H1 (cell line): ENCODE measurements at regions not wholly inside any gene's neighbourhood (a gene's known extent, or its start where the extent isn't known, plus 50 kb on each side); places are given as distances from the start of the nearest gene placed in this dataset.

Experiments
- CTCF ChIA-PET: fragments of 300-600 bp; sonication (Branson Sonifier 250); formaldehyde crosslinking; loops from one replicate; lab custom pipeline; 2021; ENCODE audit not compliant: partially characterized antibody; lab: Charles Lee
- POLR2A ChIA-PET: fragments of 300-600 bp; sonication (Branson Sonifier 250); formaldehyde crosslinking; loops from one replicate; lab custom pipeline; 2021; ENCODE audit warnings: inconsistent platforms; ENCODE audit not compliant: partially characterized antibody; lab: Charles Lee
- DNase-seq, 2 experiments: peaks; one replicate each; pipeline versions ENCODE4 v3.0.0 to v3.0.0-alpha.2; 2010 to 2022; ENCODE audit warnings: low spot score in 2 of 2, low read depth in 1 of 2, mixed read lengths in 1 of 2
- FAIRE-seq: peaks from 2 replicates; lab custom pipeline; 2011; peaks lifted over from hg19 to GRCh38; lab: Jason Lieb, UNC
- H2AFZ ChIP-seq: 2 replicates; pipeline ENCODE4 v1.8.1; 2012; ENCODE audit warnings: low read length, inconsistent platforms
- H2AK5ac ChIP-seq: 2 replicates; pipeline ENCODE4 v1.6.1; 2013; ENCODE audit warnings: low read depth, low read length
- H2BK120ac ChIP-seq: replicated peaks from 2 replicates; pipeline ENCODE3; 2013; ENCODE audit warnings: low read depth, low read length, inconsistent platforms
- H2BK12ac ChIP-seq: 2 replicates; pipeline ENCODE4 v1.6.1; 2013; ENCODE audit warnings: low read depth, low read length
- H2BK15ac ChIP-seq: 2 replicates; pipeline ENCODE4 v1.6.1; 2013; ENCODE audit warnings: low read length
- H2BK20ac ChIP-seq: 2 replicates; pipeline ENCODE4 v1.6.1; 2013; ENCODE audit warnings: low read length
- H2BK5ac ChIP-seq: 2 replicates; pipeline ENCODE4 v1.6.1; 2013; ENCODE audit warnings: low read depth, low read length
- H3K14ac ChIP-seq: 2 replicates; pipeline ENCODE4 v1.6.1; 2013; ENCODE audit warnings: inconsistent platforms; ENCODE audit not compliant: insufficient read length
- H3K18ac ChIP-seq: 2 replicates; pipeline ENCODE4 v1.6.1; 2013; ENCODE audit warnings: low read length; ENCODE audit errors: extremely low read depth
- H3K23ac ChIP-seq: 2 replicates; pipeline ENCODE4 v1.6.1; 2013; ENCODE audit warnings: inconsistent platforms; ENCODE audit not compliant: insufficient read length
- H3K23me2 ChIP-seq: 2 replicates; pipeline ENCODE4 v1.6.1; 2013; ENCODE audit warnings: low read depth, low read length
- H3K27ac ChIP-seq: 2 replicates; pipeline ENCODE4 v1.6.1; 2011; ENCODE audit warnings: low read depth, low read length, inconsistent platforms
- H3K27me3 ChIP-seq, 4 experiments: replicated peaks in 1 of 4; 1 replicate in 1 of 4; 2 replicates in 3 of 4; pipeline versions ENCODE4 v1.6.1 to v1.8.1; 2011 to 2013; ENCODE audit warnings: low read length in 3 of 4, mild to moderate bottlenecking in 3 of 4, inconsistent platforms in 2 of 4, mixed read lengths in 2 of 4, moderate library complexity in 1 of 4; ENCODE audit not compliant: control insufficient read depth in 3 of 4, insufficient read depth in 3 of 4; ENCODE audit errors: extremely low read depth in 1 of 4
- H3K36me3 ChIP-seq, 4 experiments: 2 replicates each; pipeline versions ENCODE4 v1.6.1 to v1.8.1; 2011 to 2013; ENCODE audit warnings: mild to moderate bottlenecking in 4 of 4, low read length in 3 of 4, moderate library complexity in 2 of 4, control low read depth in 1 of 4, inconsistent platforms in 1 of 4; ENCODE audit not compliant: insufficient read depth in 4 of 4, control insufficient read depth in 2 of 4
- H3K4ac ChIP-seq: replicated peaks from 2 replicates; pipeline ENCODE3; 2013; ENCODE audit warnings: low read length, low read depth, mixed read lengths, inconsistent platforms; ENCODE audit not compliant: insufficient read length
- H3K4me1 ChIP-seq, 4 experiments: replicated peaks in 1 of 4; 1 replicate in 1 of 4; 2 replicates in 3 of 4; pipeline versions ENCODE4 v1.6.1 to v1.8.1; 2011 to 2013; ENCODE audit warnings: low read length in 3 of 4, inconsistent platforms in 2 of 4, mixed read lengths in 1 of 4; ENCODE audit not compliant: insufficient read depth in 4 of 4, control insufficient read depth in 3 of 4
- H3K4me2 ChIP-seq, 2 experiments: 2 replicates each; pipeline versions ENCODE4 v1.6.1 to v1.8.1; 2011 to 2013; ENCODE audit warnings: low read depth in 2 of 2, low read length in 2 of 2, control low read depth in 1 of 2, inconsistent platforms in 1 of 2, mild to moderate bottlenecking in 1 of 2; ENCODE audit not compliant: insufficient read depth in 1 of 2
- H3K4me3 ChIP-seq, 4 experiments: fragments of 200-600, 300-600 bp in 1 of 4; sonication (generic), shearing (Covaris generic), sonication (Bioruptor Twin) in 1 of 4; 2 replicates each; pipeline versions ENCODE4 v1.5.1 to v1.8.1; 2011 to 2016; ENCODE audit warnings: low read length in 4 of 4, low read depth in 3 of 4, control low read depth in 2 of 4, inconsistent platforms in 2 of 4, mild to moderate bottlenecking in 2 of 4, mixed read lengths in 1 of 4, moderate library complexity in 1 of 4; ENCODE audit not compliant: insufficient read depth in 2 of 4; ENCODE audit errors: extremely low read depth in 1 of 4
- H3K56ac ChIP-seq: replicated peaks from 2 replicates; pipeline ENCODE3; 2013; ENCODE audit warnings: low read depth, mild to moderate bottlenecking, mixed read lengths, low read length, inconsistent platforms; ENCODE audit not compliant: insufficient read length
- H3K79me1 ChIP-seq: 2 replicates; pipeline ENCODE4 v1.6.1; 2013; ENCODE audit warnings: low read depth, low read length, control low read depth
- H3K79me2 ChIP-seq, 2 experiments: 2 replicates each; pipeline versions ENCODE4 v1.6.1 to v1.8.1; 2012 to 2013; ENCODE audit warnings: low read length in 2 of 2, mild to moderate bottlenecking in 2 of 2, inconsistent platforms in 1 of 2; ENCODE audit not compliant: insufficient read depth in 2 of 2, control insufficient read depth in 1 of 2
- H3K9ac ChIP-seq, 4 experiments: replicated peaks in 1 of 4; 1 replicate in 1 of 4; 2 replicates in 3 of 4; pipeline versions ENCODE4 v1.6.1 to v1.8.1; 2011 to 2013; ENCODE audit warnings: low read depth in 3 of 4, low read length in 3 of 4, control low read depth in 2 of 4, mild to moderate bottlenecking in 2 of 4, moderate library complexity in 2 of 4, inconsistent platforms in 1 of 4; ENCODE audit errors: extremely low read depth in 1 of 4
- H3K9me3 ChIP-seq, 2 experiments: 2 replicates each; pipeline versions ENCODE4 v1.6.1 to v1.8.1; 2012 to 2013; ENCODE audit warnings: mild to moderate bottlenecking in 2 of 2, moderate library complexity in 2 of 2, control low read depth in 1 of 2, inconsistent platforms in 1 of 2, low read depth in 1 of 2, low read length in 1 of 2, mixed read lengths in 1 of 2; ENCODE audit not compliant: insufficient read depth in 2 of 2
- H4K20me1 ChIP-seq, 2 experiments: replicated peaks in 1 of 2; 2 replicates each; pipeline versions ENCODE3 to v1.8.1; 2011 to 2013; ENCODE audit warnings: inconsistent platforms in 2 of 2, low read length in 2 of 2, mild to moderate bottlenecking in 1 of 2; ENCODE audit not compliant: insufficient read depth in 2 of 2, control insufficient read depth in 1 of 2
- H4K5ac ChIP-seq: 2 replicates; pipeline ENCODE4 v1.6.1; 2013; ENCODE audit warnings: low read length, low read depth, mixed read lengths, inconsistent platforms; ENCODE audit not compliant: insufficient read length
- H4K8ac ChIP-seq: 2 replicates; pipeline ENCODE4 v1.8.0; 2013; ENCODE audit warnings: mild to moderate bottlenecking, moderate library complexity, low read length, inconsistent platforms; ENCODE audit not compliant: insufficient read depth; ENCODE audit errors: extremely low read depth
- H4K91ac ChIP-seq: replicated peaks from 2 replicates; pipeline ENCODE3; 2013; ENCODE audit warnings: low read length, mixed read lengths, inconsistent platforms; ENCODE audit not compliant: insufficient read length
- ASH2L ChIP-seq: fragments of 200-600, 300-600 bp; sonication (generic); IDR thresholded peaks from one replicate; pipeline ENCODE4 v1.7.1; 2017; ENCODE audit warnings: low read length
- CHD1 ChIP-seq: IDR thresholded peaks from 2 replicates; pipeline ENCODE4 v1.6.1; 2012; ENCODE audit warnings: low read depth, low read length, improper control_type of control experiment
- EZH2 ChIP-seq: fragments of 200-600 bp; sonication (generic); IDR thresholded peaks from 2 replicates; pipeline ENCODE4 v1.7.1; 2012; ENCODE audit warnings: low read depth, mild to moderate bottlenecking, moderate library complexity, low read length, inconsistent platforms; ENCODE audit not compliant: severe bottlenecking
- SAP30 ChIP-seq: fragments of 300-600 bp; sonication (generic); IDR thresholded peaks from 2 replicates; pipeline ENCODE4 v1.7.1; 2012; ENCODE audit warnings: low read length, moderate library complexity, mild to moderate bottlenecking, inconsistent platforms; ENCODE audit not compliant: insufficient read depth, insufficient replicate concordance
- TEAD4 ChIP-seq: IDR thresholded peaks from 2 replicates; pipeline ENCODE4 v1.6.1; 2012; ENCODE audit warnings: low read depth, low read length, inconsistent platforms, mixed read lengths
- WGBS, 2 experiments: shearing (Covaris generic) in 1 of 2; methylation state at CpG; one replicate each; pipeline versions ENCODE4 v1.1.6 to v1.1.7; 2013 to 2015; ENCODE audit warnings: low lambda C conversion rate in 2 of 2, mixed read lengths in 2 of 2, inconsistent platforms in 1 of 2, low coverage in 1 of 2, missing lambda C conversion rate in 1 of 2; ENCODE audit not compliant: insufficient replicate concordance in 2 of 2, insufficient coverage in 1 of 2, insufficient read length in 1 of 2; ENCODE audit errors: extremely low coverage in 1 of 2, missing lambda C conversion rate in 1 of 2; 5-methylcytosine and 5-hydroxymethylcytosine counted together
- TF ChIP-seq, protein P1 (sequence below): IDR thresholded peaks from 2 replicates; pipeline ENCODE4 v1.6.1; 2011; ENCODE audit warnings: low read length, improper control_type of control experiment
- TF ChIP-seq, protein P2 (sequence below), 3 experiments: IDR thresholded peaks; 1 replicate in 2 of 3; 2 replicates in 1 of 3; pipeline versions ENCODE4 v1.5.1 to v1.6.1; 2011; ENCODE audit warnings: low read length in 3 of 3, mild to moderate bottlenecking in 3 of 3, inconsistent platforms in 2 of 3, low read depth in 1 of 3, moderate library complexity in 1 of 3; ENCODE audit not compliant: insufficient read depth in 1 of 3; ENCODE audit errors: control extremely low read depth in 1 of 3

DNA sequence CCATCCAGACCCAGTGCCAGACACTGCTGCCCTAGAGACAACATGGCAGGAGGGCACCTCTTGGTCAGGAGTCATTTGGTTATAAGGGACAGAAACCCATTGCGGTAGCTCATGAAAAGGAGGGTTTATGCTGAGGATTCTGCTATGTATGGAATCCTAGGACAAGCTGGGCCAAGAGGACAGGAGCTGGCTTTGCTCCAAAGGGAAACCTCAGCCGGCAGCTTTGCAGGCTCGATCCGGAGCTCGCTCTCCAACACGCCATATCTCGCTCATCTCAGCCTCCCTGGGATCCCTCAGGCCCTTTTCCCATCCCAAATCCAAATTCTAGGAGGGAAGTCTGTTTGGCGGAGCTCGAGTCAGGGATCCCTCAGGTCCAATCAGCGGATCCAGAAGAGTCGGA lies 345.7 kb downstream of the GLRX3 start:
- no peak overlapping the region for H3K56ac ChIP-seq
- WGBS, 2 experiments: 94% methylated on average over 10 of the region's 11 CpGs; no CpG with 5 or more reads in 1 of the 2 experiments
- H3K79me1 ChIP-seq: no peaks in the 10 kb centered on the region
- H3K27me3 ChIP-seq: no peaks in the 10 kb centered on the region
- H2BK5ac ChIP-seq: no peak overlapping the region
- no peak overlapping the region for H3K4ac ChIP-seq
- no peaks in the 10 kb centered on the region for H3K79me2 ChIP-seq
- no peak for FAIRE-seq
- no peaks in the 10 kb centered on the region for H4K20me1 ChIP-seq
- no peak overlapping the region for H2BK20ac ChIP-seq
- no peaks in the 10 kb centered on the region for H3K36me3 ChIP-seq
- POLR2A ChIA-PET: no interaction called here
- no peak overlapping the region for H4K8ac ChIP-seq
- H3K23me2 ChIP-seq: no peaks in the 10 kb centered on the region
- H3K18ac ChIP-seq: no peak overlapping the region
- H2BK12ac ChIP-seq: no peak overlapping the region
- no peak overlapping the region for H3K14ac ChIP-seq
- no peak overlapping the region for H3K4me2 ChIP-seq
- H3K23ac ChIP-seq: no peak overlapping the region
- H4K91ac ChIP-seq: no peak overlapping the region
- no peak overlapping the region for H3K4me3 ChIP-seq
- DNase-seq: no peak
- CTCF ChIA-PET: interaction anchor here (1.0 to 2.5 kb wide), 5 partner anchors 10 to 146 kb away, joined by 3 to 8 read pairs (median 6); no protein-coding TSS in a partner anchor
- H2BK15ac ChIP-seq: no peak overlapping the region
- no peak overlapping the region for H2AFZ ChIP-seq
- H4K5ac ChIP-seq: no peak overlapping the region
- no peaks in the 10 kb centered on the region; a peak in 2 of 7 replicates for H3K4me1 ChIP-seq
- H2AK5ac ChIP-seq: no peak overlapping the region
- no peak overlapping the region for H3K27ac ChIP-seq
- H3K9ac ChIP-seq: no peak overlapping the region
- no peak overlapping the region for H2BK120ac ChIP-seq
- H3K9me3 ChIP-seq: no peaks in the 10 kb centered on the region
- no peak for TF ChIP-seq SAP30
- no peak for TF ChIP-seq TEAD4
- TF ChIP-seq, protein P1, sequence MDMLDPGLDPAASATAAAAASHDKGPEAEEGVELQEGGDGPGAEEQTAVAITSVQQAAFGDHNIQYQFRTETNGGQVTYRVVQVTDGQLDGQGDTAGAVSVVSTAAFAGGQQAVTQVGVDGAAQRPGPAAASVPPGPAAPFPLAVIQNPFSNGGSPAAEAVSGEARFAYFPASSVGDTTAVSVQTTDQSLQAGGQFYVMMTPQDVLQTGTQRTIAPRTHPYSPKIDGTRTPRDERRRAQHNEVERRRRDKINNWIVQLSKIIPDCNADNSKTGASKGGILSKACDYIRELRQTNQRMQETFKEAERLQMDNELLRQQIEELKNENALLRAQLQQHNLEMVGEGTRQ: no peak
- TF ChIP-seq CHD1: no peak
- TF ChIP-seq, protein P2, sequence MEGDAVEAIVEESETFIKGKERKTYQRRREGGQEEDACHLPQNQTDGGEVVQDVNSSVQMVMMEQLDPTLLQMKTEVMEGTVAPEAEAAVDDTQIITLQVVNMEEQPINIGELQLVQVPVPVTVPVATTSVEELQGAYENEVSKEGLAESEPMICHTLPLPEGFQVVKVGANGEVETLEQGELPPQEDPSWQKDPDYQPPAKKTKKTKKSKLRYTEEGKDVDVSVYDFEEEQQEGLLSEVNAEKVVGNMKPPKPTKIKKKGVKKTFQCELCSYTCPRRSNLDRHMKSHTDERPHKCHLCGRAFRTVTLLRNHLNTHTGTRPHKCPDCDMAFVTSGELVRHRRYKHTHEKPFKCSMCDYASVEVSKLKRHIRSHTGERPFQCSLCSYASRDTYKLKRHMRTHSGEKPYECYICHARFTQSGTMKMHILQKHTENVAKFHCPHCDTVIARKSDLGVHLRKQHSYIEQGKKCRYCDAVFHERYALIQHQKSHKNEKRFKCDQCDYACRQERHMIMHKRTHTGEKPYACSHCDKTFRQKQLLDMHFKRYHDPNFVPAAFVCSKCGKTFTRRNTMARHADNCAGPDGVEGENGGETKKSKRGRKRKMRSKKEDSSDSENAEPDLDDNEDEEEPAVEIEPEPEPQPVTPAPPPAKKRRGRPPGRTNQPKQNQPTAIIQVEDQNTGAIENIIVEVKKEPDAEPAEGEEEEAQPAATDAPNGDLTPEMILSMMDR (IDR thresholded peaks at IDR 0.05; ENCODE audit: control extremely low read depth in 1 of 3, insufficient read depth in 1 of 3, low read depth in 1 of 3, low read length in 3 of 3): no peak
- TF ChIP-seq ASH2L: no peak
- no peak for TF ChIP-seq EZH2
